ENCODE measurements at regions not wholly inside any gene's neighbourhood (a gene's known extent, or its start where the extent isn't known, plus 50 kb on each side); places are given as distances from the start of the nearest gene placed in this dataset.
"Not testable (repeated sequence)": the region's sequence is repeated elsewhere in the genome, so short reads cannot be mapped to it uniquely, and the experiment has no call there.

DNA sequence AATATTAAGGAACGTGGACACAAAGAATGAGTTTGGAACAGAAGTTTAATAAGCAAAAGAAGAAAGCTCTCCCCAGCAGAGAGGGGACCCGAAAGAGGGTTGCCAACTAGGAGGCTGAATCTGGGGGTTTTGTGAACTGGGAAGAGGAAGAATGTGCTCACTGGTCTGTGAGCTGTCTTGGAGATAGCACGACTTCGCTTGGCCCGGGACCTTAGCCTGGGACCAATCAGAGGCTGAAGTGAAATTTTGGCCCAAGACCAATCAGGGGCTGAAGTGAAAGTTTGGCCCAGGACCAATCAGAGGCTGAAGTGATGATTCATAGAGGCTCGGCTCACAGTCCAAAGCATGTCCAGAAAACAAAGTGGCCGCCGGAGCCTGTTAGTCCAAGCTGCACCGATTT is 148.0 kb upstream of the ZNF337 start:
- TF ChIP-seq, protein P1, sequence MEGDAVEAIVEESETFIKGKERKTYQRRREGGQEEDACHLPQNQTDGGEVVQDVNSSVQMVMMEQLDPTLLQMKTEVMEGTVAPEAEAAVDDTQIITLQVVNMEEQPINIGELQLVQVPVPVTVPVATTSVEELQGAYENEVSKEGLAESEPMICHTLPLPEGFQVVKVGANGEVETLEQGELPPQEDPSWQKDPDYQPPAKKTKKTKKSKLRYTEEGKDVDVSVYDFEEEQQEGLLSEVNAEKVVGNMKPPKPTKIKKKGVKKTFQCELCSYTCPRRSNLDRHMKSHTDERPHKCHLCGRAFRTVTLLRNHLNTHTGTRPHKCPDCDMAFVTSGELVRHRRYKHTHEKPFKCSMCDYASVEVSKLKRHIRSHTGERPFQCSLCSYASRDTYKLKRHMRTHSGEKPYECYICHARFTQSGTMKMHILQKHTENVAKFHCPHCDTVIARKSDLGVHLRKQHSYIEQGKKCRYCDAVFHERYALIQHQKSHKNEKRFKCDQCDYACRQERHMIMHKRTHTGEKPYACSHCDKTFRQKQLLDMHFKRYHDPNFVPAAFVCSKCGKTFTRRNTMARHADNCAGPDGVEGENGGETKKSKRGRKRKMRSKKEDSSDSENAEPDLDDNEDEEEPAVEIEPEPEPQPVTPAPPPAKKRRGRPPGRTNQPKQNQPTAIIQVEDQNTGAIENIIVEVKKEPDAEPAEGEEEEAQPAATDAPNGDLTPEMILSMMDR (IDR thresholded peaks at IDR 0.05; ENCODE audit: low read length): not testable (repeated sequence)
- TF ChIP-seq EZH2 (optimal IDR thresholded peaks at IDR 0.05; ENCODE audit: low read depth, low read length): not testable (repeated sequence)

Measured in MM.1S (cell line).